Type B pancreatic cell (in vitro differentiated cells): ENCODE measurements at regions not wholly inside any gene's neighbourhood (a gene's known extent, or its start where the extent isn't known, plus 50 kb on each side); places are given as distances from the start of the nearest gene placed in this dataset.
"Not testable (repeated sequence)": the region's sequence is repeated elsewhere in the genome, so short reads cannot be mapped to it uniquely, and the experiment has no call there.

ENCODE experiments used
- DNase-seq: peaks from one replicate; pipeline ENCODE4 v3.0.0; 2021; ENCODE audit warnings: mixed read lengths; ENCODE audit not compliant: unreplicated experiment; ENCODE audit errors: extremely low spot score
- H3K27ac Mint-ChIP-seq: 2 replicates; pipeline ENCODE4 v1.8.0; 2021; ENCODE audit warnings: mild to moderate bottlenecking, mixed read lengths
- H3K27me3 Mint-ChIP-seq: 2 replicates; pipeline ENCODE4 v1.8.0; 2021; ENCODE audit warnings: mixed read lengths
- H3K36me3 Mint-ChIP-seq: 2 replicates; pipeline ENCODE4 v1.8.0; 2021; ENCODE audit warnings: mixed read lengths
- H3K4me1 Mint-ChIP-seq: one replicate; pipeline ENCODE4 v1.8.0; 2021; ENCODE audit warnings: mixed read lengths; ENCODE audit not compliant: unreplicated experiment
- H3K4me3 Mint-ChIP-seq: 2 replicates; pipeline ENCODE4 v1.8.0; 2021; ENCODE audit warnings: mild to moderate bottlenecking, mixed read lengths
- H3K9me3 Mint-ChIP-seq: 2 replicates; pipeline ENCODE4 v1.8.0; 2021; ENCODE audit warnings: mixed read lengths
- TF ChIP-seq, protein P1 (sequence below): fragments of 200-600 bp; sonication (generic); conservative IDR thresholded peaks from 2 replicates; pipeline ENCODE4 v1.5.0; 2021; ENCODE audit warnings: antibody characterized with exemption, mild to moderate bottlenecking

GRCh38 chr5:122515210-122515609 is 203.2 kb downstream of the SNCAIP start:
- not testable (repeated sequence) for H3K4me3 Mint-ChIP-seq, H3K27me3 Mint-ChIP-seq, DNase-seq, H3K27ac Mint-ChIP-seq, H3K4me1 Mint-ChIP-seq, H3K36me3 Mint-ChIP-seq, H3K9me3 Mint-ChIP-seq

- Mint-ChIP-seq H3K4me3 (no peak overlapping the region), H3K36me3 (no peaks in the 10 kb centered on the region), H3K9me3 (no peaks in the 10 kb centered on the region), H3K27me3 (peaks cover 11% of the 10 kb centered on the region), H3K4me1 (no peaks in the 10 kb centered on the region), H3K27ac (peak overlapping the region; percentile 43)
- TF ChIP-seq, protein P1, sequence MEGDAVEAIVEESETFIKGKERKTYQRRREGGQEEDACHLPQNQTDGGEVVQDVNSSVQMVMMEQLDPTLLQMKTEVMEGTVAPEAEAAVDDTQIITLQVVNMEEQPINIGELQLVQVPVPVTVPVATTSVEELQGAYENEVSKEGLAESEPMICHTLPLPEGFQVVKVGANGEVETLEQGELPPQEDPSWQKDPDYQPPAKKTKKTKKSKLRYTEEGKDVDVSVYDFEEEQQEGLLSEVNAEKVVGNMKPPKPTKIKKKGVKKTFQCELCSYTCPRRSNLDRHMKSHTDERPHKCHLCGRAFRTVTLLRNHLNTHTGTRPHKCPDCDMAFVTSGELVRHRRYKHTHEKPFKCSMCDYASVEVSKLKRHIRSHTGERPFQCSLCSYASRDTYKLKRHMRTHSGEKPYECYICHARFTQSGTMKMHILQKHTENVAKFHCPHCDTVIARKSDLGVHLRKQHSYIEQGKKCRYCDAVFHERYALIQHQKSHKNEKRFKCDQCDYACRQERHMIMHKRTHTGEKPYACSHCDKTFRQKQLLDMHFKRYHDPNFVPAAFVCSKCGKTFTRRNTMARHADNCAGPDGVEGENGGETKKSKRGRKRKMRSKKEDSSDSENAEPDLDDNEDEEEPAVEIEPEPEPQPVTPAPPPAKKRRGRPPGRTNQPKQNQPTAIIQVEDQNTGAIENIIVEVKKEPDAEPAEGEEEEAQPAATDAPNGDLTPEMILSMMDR: peak; percentile 91
- no peak for DNase-seq
These were observed 203.8 kb downstream of the SNCAIP start for GRCh38 chr5:122515709-122516431.

DNA sequence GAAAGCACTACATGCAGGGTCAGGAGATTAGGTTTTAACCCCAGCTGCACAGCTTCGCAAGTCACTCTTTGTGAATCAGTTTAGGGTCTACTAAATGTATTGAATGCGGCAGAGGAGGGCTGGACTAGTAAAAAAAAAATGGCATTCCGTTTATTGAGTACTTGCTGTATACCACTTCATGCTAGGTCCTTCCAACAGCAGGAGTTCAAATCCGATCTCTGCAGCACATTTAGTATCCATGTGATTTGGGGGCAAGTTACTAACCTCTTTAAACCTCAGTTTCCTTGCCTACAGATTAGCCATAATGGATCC is 204.4 kb downstream of the SNCAIP start:
- no peak for DNase-seq

GRCh38 chr5:122517091-122517490 is 205.1 kb downstream of the SNCAIP start:
- DNase-seq: no peak
- Mint-ChIP-seq H3K4me1 (no peaks in the 10 kb centered on the region), H3K27me3 (peaks cover 11% of the 10 kb centered on the region), H3K4me3 (no peak overlapping the region), H3K27ac (no peak overlapping the region), H3K36me3 (no peaks in the 10 kb centered on the region), H3K9me3 (no peaks in the 10 kb centered on the region)
- TF ChIP-seq, protein P1: no peak

More for the DNA sequence above, 204.4 kb downstream of the SNCAIP start:
- Mint-ChIP-seq H3K27ac (no peak overlapping the region), H3K27me3 (peaks cover 11% of the 10 kb centered on the region), H3K4me1 (no peaks in the 10 kb centered on the region), H3K9me3 (no peaks in the 10 kb centered on the region), H3K4me3 (no peak overlapping the region), H3K36me3 (no peaks in the 10 kb centered on the region)
- TF ChIP-seq, protein P1: no peak

GRCh38 chr5:122523776-122524175 is 211.7 kb downstream of the SNCAIP start:
- no peaks in the 10 kb centered on the region for H3K9me3 Mint-ChIP-seq
- no peaks in the 10 kb centered on the region for H3K36me3 Mint-ChIP-seq
- DNase-seq: no peak
- H3K4me3 Mint-ChIP-seq: no peak overlapping the region
- H3K4me1 Mint-ChIP-seq: no peaks in the 10 kb centered on the region
- TF ChIP-seq, protein P1: no peak
- H3K27me3 Mint-ChIP-seq: peaks cover 7% of the 10 kb centered on the region
- H3K27ac Mint-ChIP-seq: no peak overlapping the region

DNA sequence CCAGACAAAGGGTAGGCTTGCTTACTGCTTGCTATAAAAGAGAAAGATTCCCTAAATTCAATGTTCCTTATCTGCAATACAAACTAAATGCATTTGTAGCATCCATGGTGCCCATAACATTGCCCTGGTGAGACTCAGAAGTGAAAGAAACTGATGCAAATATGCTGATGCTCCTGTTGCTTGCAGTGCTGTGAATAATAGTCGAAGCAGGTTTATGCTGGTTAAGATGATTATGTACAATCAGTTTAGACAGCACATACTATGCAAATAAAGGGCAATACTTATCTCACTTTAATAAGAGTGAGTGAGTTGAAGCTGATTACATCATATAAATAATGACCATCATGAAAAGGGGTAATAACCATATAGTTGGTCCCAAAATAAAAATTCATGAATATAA is 215.5 kb downstream of the SNCAIP start:
- TF ChIP-seq, protein P1: no peak
- H3K4me1 Mint-ChIP-seq: peaks cover 15% of the 10 kb centered on the region
- no peaks in the 10 kb centered on the region for H3K27me3 Mint-ChIP-seq
- H3K9me3 Mint-ChIP-seq: no peaks in the 10 kb centered on the region
- no peaks in the 10 kb centered on the region for H3K36me3 Mint-ChIP-seq
- H3K4me3 Mint-ChIP-seq: no peak overlapping the region
- H3K27ac Mint-ChIP-seq: no peak overlapping the region
- DNase-seq: no peak
